GM18508 (cell line): ENCODE measurements at regions not wholly inside any gene's neighbourhood (a gene's known extent, or its start where the extent isn't known, plus 50 kb on each side); places are given as distances from the start of the nearest gene placed in this dataset.
"Not testable (repeated sequence)": the region's sequence is repeated elsewhere in the genome, so short reads cannot be mapped to it uniquely, and the experiment has no call there.

Experiments used
- ATAC-seq: cut with Tn5 transposase; IDR thresholded peaks from one replicate; pipeline ENCODE4 v1.9.1; 2021; ENCODE audit warnings: moderate number of reproducible peaks; ENCODE audit not compliant: insufficient read depth, unreplicated experiment

- ATAC-seq: no peak
These were observed 260.3 kb downstream of the BCAT1 start for GRCh38 chr12:24688601-24689000.

- ATAC-seq: no peak
These were observed 267.3 kb downstream of the BCAT1 start for GRCh38 chr12:24681570-24681969.

GRCh38 chr12:24679126-24679525, 269.8 kb downstream of the BCAT1 start:
- ATAC-seq: no peak

GRCh38 chr12:24678436-24678835, 270.5 kb downstream of the BCAT1 start:
- no peak for ATAC-seq

GRCh38 chr12:24668563-24668962, 280.3 kb downstream of the BCAT1 start:
- ATAC-seq: no peak

- ATAC-seq: no peak
These were observed 284.6 kb downstream of the BCAT1 start for GRCh38 chr12:24664161-24664880.

- ATAC-seq: no peak
These were observed 287.2 kb downstream of the BCAT1 start for GRCh38 chr12:24661657-24662096.

GRCh38 chr12:24659016-24659415, 289.9 kb downstream of the BCAT1 start:
- no peak for ATAC-seq

- ATAC-seq: not testable (repeated sequence)
These were observed 294.6 kb downstream of the BCAT1 start for GRCh38 chr12:24654344-24654743.

GRCh38 chr12:24649634-24650033, 299.3 kb downstream of the BCAT1 start:
- no peak for ATAC-seq

GRCh38 chr12:24649209-24649608, 299.7 kb downstream of the BCAT1 start:
- no peak for ATAC-seq

- no peak for ATAC-seq
These were observed 303.6 kb downstream of the BCAT1 start for GRCh38 chr12:24645254-24645653.

- ATAC-seq: no peak
These were observed 305.5 kb downstream of the BCAT1 start for GRCh38 chr12:24643120-24644119.

- no peak for ATAC-seq
These were observed 309.3 kb downstream of the BCAT1 start for GRCh38 chr12:24639641-24640040.

GRCh38 chr12:24632466-24632865, 316.4 kb downstream of the BCAT1 start:
- ATAC-seq: no peak

- no peak for ATAC-seq
These were observed 317.1 kb downstream of the BCAT1 start for GRCh38 chr12:24631676-24632426.

GRCh38 chr12:24630856-24631255, 318.0 kb downstream of the BCAT1 start:
- ATAC-seq: no peak

- no peak for ATAC-seq
These were observed 318.5 kb downstream of the BCAT1 start for GRCh38 chr12:24630446-24630845.

GRCh38 chr12:24625103-24625502, 323.8 kb downstream of the BCAT1 start:
- ATAC-seq: no peak

GRCh38 chr12:24619954-24620353, 328.9 kb downstream of the BCAT1 start:
- not testable (repeated sequence) for ATAC-seq
